ENCODE measurements at regions not wholly inside any gene's neighbourhood (a gene's known extent, or its start where the extent isn't known, plus 50 kb on each side); places are given as distances from the start of the nearest gene placed in this dataset.

DNA sequence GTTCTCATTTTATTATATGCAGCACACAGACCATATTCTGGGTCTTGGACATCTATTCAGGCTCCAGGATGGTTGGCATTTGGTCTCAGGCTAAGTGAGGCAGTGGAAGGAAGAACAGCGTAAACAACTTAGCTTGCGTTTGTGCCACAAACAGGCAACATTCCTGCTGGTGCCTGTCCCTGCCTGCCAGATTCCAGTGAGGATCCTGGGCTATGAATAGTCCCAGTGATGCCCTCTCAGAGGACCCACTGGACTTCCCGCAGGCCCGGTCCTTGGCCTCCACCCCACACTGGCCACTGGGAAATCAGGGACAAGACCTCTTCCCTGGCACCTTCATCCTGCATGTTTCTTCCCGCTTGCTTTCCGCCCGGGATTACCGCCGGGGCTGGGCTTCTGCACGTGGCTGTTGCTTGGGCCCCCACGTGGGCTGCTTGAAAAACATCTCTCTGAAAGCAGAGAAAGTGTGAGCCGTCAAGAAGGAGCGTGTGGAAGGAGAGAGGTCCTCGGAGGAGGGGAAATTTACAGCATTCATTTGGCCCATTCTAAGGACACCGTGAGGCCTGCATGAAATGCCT, 145.1 kb upstream of the WNT4 start:
- TF ChIP-seq POLR2AphosphoS5 (IDR thresholded peaks at IDR 0.05; ENCODE audit: insufficient read depth, low read depth, low read length) (no peak), FOS (IDR thresholded peaks at IDR 0.05; ENCODE audit: borderline replicate concordance, insufficient read depth, low read length) (no peak), POLR2A (IDR thresholded peaks at IDR 0.05; ENCODE audit: low read depth, low read length) (no peak), EZH2 (IDR thresholded peaks at IDR 0.05; ENCODE audit: borderline replicate concordance, low read depth, low read length, severe bottlenecking) (no peak), JUN (IDR thresholded peaks at IDR 0.05; ENCODE audit: borderline replicate concordance, insufficient read depth, insufficient read length, low read depth) (no peak), GATA2 (IDR thresholded peaks at IDR 0.05; ENCODE audit: insufficient read depth, insufficient read length, low read depth, low read length) (no peak), MYC (IDR thresholded peaks at IDR 0.05; ENCODE audit: low read depth, low read length) (no peak)
- TF ChIP-seq, protein P1, sequence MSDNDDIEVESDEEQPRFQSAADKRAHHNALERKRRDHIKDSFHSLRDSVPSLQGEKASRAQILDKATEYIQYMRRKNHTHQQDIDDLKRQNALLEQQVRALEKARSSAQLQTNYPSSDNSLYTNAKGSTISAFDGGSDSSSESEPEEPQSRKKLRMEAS (IDR thresholded peaks at IDR 0.05; ENCODE audit: insufficient read depth, insufficient read length), result no peak
- TF ChIP-seq, protein P2, sequence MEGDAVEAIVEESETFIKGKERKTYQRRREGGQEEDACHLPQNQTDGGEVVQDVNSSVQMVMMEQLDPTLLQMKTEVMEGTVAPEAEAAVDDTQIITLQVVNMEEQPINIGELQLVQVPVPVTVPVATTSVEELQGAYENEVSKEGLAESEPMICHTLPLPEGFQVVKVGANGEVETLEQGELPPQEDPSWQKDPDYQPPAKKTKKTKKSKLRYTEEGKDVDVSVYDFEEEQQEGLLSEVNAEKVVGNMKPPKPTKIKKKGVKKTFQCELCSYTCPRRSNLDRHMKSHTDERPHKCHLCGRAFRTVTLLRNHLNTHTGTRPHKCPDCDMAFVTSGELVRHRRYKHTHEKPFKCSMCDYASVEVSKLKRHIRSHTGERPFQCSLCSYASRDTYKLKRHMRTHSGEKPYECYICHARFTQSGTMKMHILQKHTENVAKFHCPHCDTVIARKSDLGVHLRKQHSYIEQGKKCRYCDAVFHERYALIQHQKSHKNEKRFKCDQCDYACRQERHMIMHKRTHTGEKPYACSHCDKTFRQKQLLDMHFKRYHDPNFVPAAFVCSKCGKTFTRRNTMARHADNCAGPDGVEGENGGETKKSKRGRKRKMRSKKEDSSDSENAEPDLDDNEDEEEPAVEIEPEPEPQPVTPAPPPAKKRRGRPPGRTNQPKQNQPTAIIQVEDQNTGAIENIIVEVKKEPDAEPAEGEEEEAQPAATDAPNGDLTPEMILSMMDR (IDR thresholded peaks at IDR 0.05; ENCODE audit: extremely low read depth in 1 of 2, insufficient read depth in 1 of 2, low read depth in 1 of 2, low read length in 2 of 2), result no peak
- no peak for DNase-seq (ENCODE audit: low read depth, low spot score)
- no peaks in the 10 kb centered on the region for H3K9me3 ChIP-seq (replicated peaks; ENCODE audit: control insufficient read depth, insufficient read depth, low read length)
- ChIA-PET CTCF (no interaction called here), POLR2A (no interaction called here)
- intact Hi-C loops (cut with micrococcal nuclease) (no loop called here), dilution Hi-C loops (cut with MboI; ENCODE audit: extremely low pct_ligation_motif_present, low sequenced_read_pairs) (no loop called here)
- H3K79me2 ChIP-seq (ENCODE audit: control insufficient read depth, insufficient read depth, low read length), result no peaks in the 10 kb centered on the region
- no peak overlapping the region for H2AFZ ChIP-seq (ENCODE audit: low read depth, low read length)
- no peak overlapping the region for H3K27ac ChIP-seq (ENCODE audit: insufficient read depth, low read depth, low read length)
- no peaks in the 10 kb centered on the region for H4K20me1 ChIP-seq (replicated peaks; ENCODE audit: control insufficient read depth, extremely low read depth, insufficient read depth, low read length)
- peaks cover 0 to 8% of the 10 kb centered on the region in 2 experiments for H3K27me3 ChIP-seq (ENCODE audit: control insufficient read depth in 2 of 2, insufficient read depth in 2 of 2, low read length in 2 of 2)
- no TSS peak for BruUV-seq (replicated peaks)
- no peaks in the 10 kb centered on the region for H3K4me1 ChIP-seq (ENCODE audit: control insufficient read depth, extremely low read depth, insufficient read depth, low read length)
- no peak for FAIRE-seq
- H3K36me3 ChIP-seq (ENCODE audit: control insufficient read depth in 2 of 2, extremely low read depth in 1 of 2, insufficient read depth in 2 of 2, low read length in 2 of 2), result no peaks in the 10 kb centered on the region
- no peak overlapping the region for H3K9ac ChIP-seq (replicated peaks; ENCODE audit: extremely low read depth, insufficient read depth, low read length)
- H3K4me3 ChIP-seq (replicated peaks in 1 of 3; ENCODE audit: insufficient read depth in 1 of 3, low read depth in 1 of 3, low read length in 3 of 3), result no peak overlapping the region
- no peaks in the 10 kb centered on the region for H3K9me1 ChIP-seq (replicated peaks; ENCODE audit: control insufficient read depth, extremely low read depth, insufficient read depth, low read length)
- no peak overlapping the region for H3K4me2 ChIP-seq (ENCODE audit: insufficient read depth, low read length)

All from endothelial cell of umbilical vein (primary cell).